ENCODE measurements at regions not wholly inside any gene's neighbourhood (a gene's known extent, or its start where the extent isn't known, plus 50 kb on each side); places are given as distances from the start of the nearest gene placed in this dataset.

- no peak overlapping the region for H4K91ac ChIP-seq (replicated peaks; ENCODE audit: insufficient read length, low read length)
- POLR2A ChIA-PET (ENCODE audit: partially characterized antibody), result no interaction called here
- H3K56ac ChIP-seq (replicated peaks; ENCODE audit: insufficient read length, low read depth, low read length), result no peak overlapping the region
- no peak overlapping the region for H3K4ac ChIP-seq (replicated peaks; ENCODE audit: insufficient read length, low read depth, low read length)
- WGBS, 2 experiments (ENCODE audit: extremely low coverage in 1 of 2, insufficient coverage in 1 of 2, insufficient read length in 1 of 2, insufficient replicate concordance in 2 of 2, low coverage in 1 of 2, low lambda C conversion rate in 2 of 2, missing lambda C conversion rate in 1 of 2), result 92% methylated on average over 6 of the region's 6 CpGs; no CpG with 5 or more reads in 1 of the 2 experiments
- H3K27me3 ChIP-seq (replicated peaks in 1 of 4; ENCODE audit: control insufficient read depth in 3 of 4, extremely low read depth in 1 of 4, insufficient read depth in 3 of 4, low read length in 3 of 4), result no peaks in the 10 kb centered on the region
- H4K20me1 ChIP-seq (replicated peaks in 1 of 2; ENCODE audit: control insufficient read depth in 1 of 2, insufficient read depth in 2 of 2, low read length in 2 of 2), result no peaks in the 10 kb centered on the region
- H3K9ac ChIP-seq (replicated peaks in 1 of 4; ENCODE audit: extremely low read depth in 1 of 4, low read depth in 3 of 4, low read length in 3 of 4), result no peak overlapping the region
- no peak for FAIRE-seq
- H2BK5ac ChIP-seq (ENCODE audit: low read depth, low read length), result no peak overlapping the region
- H2BK15ac ChIP-seq (ENCODE audit: low read length), result no peak overlapping the region
- no peak overlapping the region for H3K4me3 ChIP-seq (ENCODE audit: extremely low read depth in 1 of 4, insufficient read depth in 2 of 4, low read depth in 3 of 4, low read length in 4 of 4)
- no peak overlapping the region for H2BK120ac ChIP-seq (replicated peaks; ENCODE audit: low read depth, low read length)
- H3K14ac ChIP-seq (ENCODE audit: insufficient read length), result no peak overlapping the region
- CTCF ChIA-PET (ENCODE audit: partially characterized antibody), result no interaction called here
- 0 out of 2 replicates have a peak overlapping the region, but pooled peaks have one; percentile 2 for H2BK20ac ChIP-seq (ENCODE audit: low read length)
- peaks cover 0 to 18% (median 14%) of the 10 kb centered on the region in 4 experiments; a peak in 6 of 7 replicates for H3K4me1 ChIP-seq (replicated peaks in 1 of 4; ENCODE audit: control insufficient read depth in 3 of 4, insufficient read depth in 4 of 4, low read length in 3 of 4)
- H3K4me2 ChIP-seq (ENCODE audit: insufficient read depth in 1 of 2, low read depth in 2 of 2, low read length in 2 of 2), result no peak overlapping the region
- H4K8ac ChIP-seq (ENCODE audit: extremely low read depth, insufficient read depth, low read length), result no peak overlapping the region
- no peak overlapping the region for H3K23ac ChIP-seq (ENCODE audit: insufficient read length)
- no peaks in the 10 kb centered on the region for H3K9me3 ChIP-seq (ENCODE audit: insufficient read depth in 2 of 2, low read depth in 1 of 2, low read length in 1 of 2)
- no peaks in the 10 kb centered on the region for H3K36me3 ChIP-seq (ENCODE audit: control insufficient read depth in 2 of 4, insufficient read depth in 4 of 4, low read length in 3 of 4)
- H4K5ac ChIP-seq (ENCODE audit: insufficient read length, low read depth, low read length), result no peak overlapping the region
- H3K18ac ChIP-seq (ENCODE audit: extremely low read depth, low read length), result no peak overlapping the region
- H2AFZ ChIP-seq (ENCODE audit: low read length), result no peak overlapping the region
- no peak for DNase-seq (ENCODE audit: low read depth in 1 of 2, low spot score in 2 of 2)
- H2AK5ac ChIP-seq (ENCODE audit: low read depth, low read length), result no peak overlapping the region
- no peaks in the 10 kb centered on the region for H3K79me2 ChIP-seq (ENCODE audit: control insufficient read depth in 1 of 2, insufficient read depth in 2 of 2, low read length in 2 of 2)
- no peak overlapping the region for H3K27ac ChIP-seq (ENCODE audit: low read depth, low read length)
- H3K79me1 ChIP-seq (ENCODE audit: low read depth, low read length), result no peaks in the 10 kb centered on the region
- H3K23me2 ChIP-seq (ENCODE audit: low read depth, low read length), result no peaks in the 10 kb centered on the region
- no peak overlapping the region for H2BK12ac ChIP-seq (ENCODE audit: low read depth, low read length)
- TF ChIP-seq CHD7 (IDR thresholded peaks at IDR 0.05; ENCODE audit: insufficient replicate concordance, low read length), result no peak
Measured at GRCh38 chr3:41000471-41000870, 198.8 kb upstream of the CTNNB1 start.
